ENCODE measurements at regions not wholly inside any gene's neighbourhood (a gene's known extent, or its start where the extent isn't known, plus 50 kb on each side); places are given as distances from the start of the nearest gene placed in this dataset.

GRCh38 chr2:156145469-156145868, 187.1 kb downstream of the NR4A2 start:
- H3K4me3 ChIP-seq (ENCODE audit: low read length) = no peak overlapping the region
- H3K9me3 ChIP-seq (ENCODE audit: insufficient read depth, low read length) = no peaks in the 10 kb centered on the region
- TF ChIP-seq, protein P1, sequence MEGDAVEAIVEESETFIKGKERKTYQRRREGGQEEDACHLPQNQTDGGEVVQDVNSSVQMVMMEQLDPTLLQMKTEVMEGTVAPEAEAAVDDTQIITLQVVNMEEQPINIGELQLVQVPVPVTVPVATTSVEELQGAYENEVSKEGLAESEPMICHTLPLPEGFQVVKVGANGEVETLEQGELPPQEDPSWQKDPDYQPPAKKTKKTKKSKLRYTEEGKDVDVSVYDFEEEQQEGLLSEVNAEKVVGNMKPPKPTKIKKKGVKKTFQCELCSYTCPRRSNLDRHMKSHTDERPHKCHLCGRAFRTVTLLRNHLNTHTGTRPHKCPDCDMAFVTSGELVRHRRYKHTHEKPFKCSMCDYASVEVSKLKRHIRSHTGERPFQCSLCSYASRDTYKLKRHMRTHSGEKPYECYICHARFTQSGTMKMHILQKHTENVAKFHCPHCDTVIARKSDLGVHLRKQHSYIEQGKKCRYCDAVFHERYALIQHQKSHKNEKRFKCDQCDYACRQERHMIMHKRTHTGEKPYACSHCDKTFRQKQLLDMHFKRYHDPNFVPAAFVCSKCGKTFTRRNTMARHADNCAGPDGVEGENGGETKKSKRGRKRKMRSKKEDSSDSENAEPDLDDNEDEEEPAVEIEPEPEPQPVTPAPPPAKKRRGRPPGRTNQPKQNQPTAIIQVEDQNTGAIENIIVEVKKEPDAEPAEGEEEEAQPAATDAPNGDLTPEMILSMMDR (IDR thresholded peaks at IDR 0.05; ENCODE audit: low read depth, low read length) = no peak
- no peak overlapping the region for H3K4me2 ChIP-seq (ENCODE audit: low read length)
- no peaks in the 10 kb centered on the region for H4K20me1 ChIP-seq (ENCODE audit: insufficient read depth, low read length)
- H3K36me3 ChIP-seq (replicated peaks; ENCODE audit: low read depth, low read length) = no peaks in the 10 kb centered on the region
- H2AFZ ChIP-seq (ENCODE audit: low read depth, low read length) = no peak overlapping the region
- H3K79me2 ChIP-seq (ENCODE audit: low read length) = no peaks in the 10 kb centered on the region
- no peak overlapping the region for H3K27ac ChIP-seq (ENCODE audit: low read length)
- no peaks in the 10 kb centered on the region for H3K27me3 ChIP-seq (ENCODE audit: low read depth, low read length)
- H3K4me1 ChIP-seq (ENCODE audit: low read length) = no peaks in the 10 kb centered on the region
- H3K9ac ChIP-seq (ENCODE audit: low read length) = no peak overlapping the region

GRCh38 chr2:156136566-156136965, 196.0 kb downstream of the NR4A2 start:
- H2AFZ ChIP-seq (ENCODE audit: low read depth, low read length) = no peak overlapping the region
- H4K20me1 ChIP-seq (ENCODE audit: insufficient read depth, low read length) = no peaks in the 10 kb centered on the region
- TF ChIP-seq EZH2phosphoT487 (IDR thresholded peaks at IDR 0.05; ENCODE audit: low read depth) = no peak
- TF ChIP-seq, protein P1 (IDR thresholded peaks at IDR 0.05; ENCODE audit: low read depth, low read length) = no peak
- no peak overlapping the region for H3K4me3 ChIP-seq (ENCODE audit: low read length)
- no peaks in the 10 kb centered on the region for H3K9me3 ChIP-seq (ENCODE audit: insufficient read depth, low read length)
- no peaks in the 10 kb centered on the region for H3K27me3 ChIP-seq (ENCODE audit: low read depth, low read length)
- no peak overlapping the region for H3K27ac ChIP-seq (ENCODE audit: low read length)
- H3K36me3 ChIP-seq (replicated peaks; ENCODE audit: low read depth, low read length) = no peaks in the 10 kb centered on the region
- H3K4me2 ChIP-seq (ENCODE audit: low read length) = no peak overlapping the region
- no peak overlapping the region for H3K9ac ChIP-seq (ENCODE audit: low read length)
- no peaks in the 10 kb centered on the region for H3K79me2 ChIP-seq (ENCODE audit: low read length)
- H3K4me1 ChIP-seq (ENCODE audit: low read length) = no peaks in the 10 kb centered on the region

GRCh38 chr2:156134887-156135286, 197.6 kb downstream of the NR4A2 start:
- Histone ChIP-seq H3K9me3 (ENCODE audit: insufficient read depth, low read length) (no peaks in the 10 kb centered on the region), H3K4me2 (ENCODE audit: low read length) (no peak overlapping the region), H3K4me1 (ENCODE audit: low read length) (no peaks in the 10 kb centered on the region), H2AFZ (ENCODE audit: low read depth, low read length) (no peak overlapping the region), H3K9ac (ENCODE audit: low read length) (no peak overlapping the region), H4K20me1 (ENCODE audit: insufficient read depth, low read length) (no peaks in the 10 kb centered on the region), H3K4me3 (ENCODE audit: low read length) (no peak overlapping the region), H3K36me3 (replicated peaks; ENCODE audit: low read depth, low read length) (no peaks in the 10 kb centered on the region), H3K27ac (ENCODE audit: low read length) (no peak overlapping the region), H3K27me3 (ENCODE audit: low read depth, low read length) (no peaks in the 10 kb centered on the region), H3K79me2 (ENCODE audit: low read length) (no peaks in the 10 kb centered on the region)
- TF ChIP-seq, protein P1 (IDR thresholded peaks at IDR 0.05; ENCODE audit: low read depth, low read length) = no peak
- TF ChIP-seq EZH2phosphoT487 (IDR thresholded peaks at IDR 0.05; ENCODE audit: low read depth) = no peak

DNA sequence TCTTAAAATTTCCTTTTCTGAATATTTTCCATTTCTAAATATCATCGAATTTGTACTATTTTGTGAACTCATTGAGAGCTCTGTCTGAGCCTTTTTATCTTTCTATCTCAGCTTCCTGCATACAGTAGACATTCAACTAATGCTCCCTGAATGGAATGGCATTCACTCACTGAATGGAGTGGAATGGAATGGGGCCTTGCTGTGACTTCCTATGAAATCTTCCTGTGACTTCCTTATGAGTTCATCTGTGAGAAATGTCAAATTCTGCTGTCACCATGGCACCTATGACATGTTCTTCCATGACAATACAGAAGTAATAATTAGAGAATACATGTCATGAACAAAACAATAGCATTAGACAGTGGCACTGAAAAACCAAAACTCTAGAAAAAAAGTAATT, 199.6 kb downstream of the NR4A2 start:
- no peaks in the 10 kb centered on the region for H3K79me2 ChIP-seq (ENCODE audit: low read length)
- no peaks in the 10 kb centered on the region for H3K4me1 ChIP-seq (ENCODE audit: low read length)
- H4K20me1 ChIP-seq (ENCODE audit: insufficient read depth, low read length) = no peaks in the 10 kb centered on the region
- no peaks in the 10 kb centered on the region for H3K27me3 ChIP-seq (ENCODE audit: low read depth, low read length)
- no peaks in the 10 kb centered on the region for H3K36me3 ChIP-seq (replicated peaks; ENCODE audit: low read depth, low read length)
- no peak overlapping the region for H3K4me3 ChIP-seq (ENCODE audit: low read length)
- H2AFZ ChIP-seq (ENCODE audit: low read depth, low read length) = no peak overlapping the region
- no peak overlapping the region for H3K9ac ChIP-seq (ENCODE audit: low read length)
- TF ChIP-seq EZH2phosphoT487 (IDR thresholded peaks at IDR 0.05; ENCODE audit: low read depth) = no peak
- TF ChIP-seq, protein P1 (IDR thresholded peaks at IDR 0.05; ENCODE audit: low read depth, low read length) = no peak
- no peak overlapping the region for H3K27ac ChIP-seq (ENCODE audit: low read length)
- no peaks in the 10 kb centered on the region for H3K9me3 ChIP-seq (ENCODE audit: insufficient read depth, low read length)
- H3K4me2 ChIP-seq (ENCODE audit: low read length) = no peak overlapping the region
